GM18508 (cell line): ENCODE measurements at regions not wholly inside any gene's neighbourhood (a gene's known extent, or its start where the extent isn't known, plus 50 kb on each side); places are given as distances from the start of the nearest gene placed in this dataset.
"Not testable (repeated sequence)": the region's sequence is repeated elsewhere in the genome, so short reads cannot be mapped to it uniquely, and the experiment has no call there.

Experiments used
- ATAC-seq: cut with Tn5 transposase; IDR thresholded peaks from one replicate; pipeline ENCODE4 v1.9.1; 2021; ENCODE audit warnings: moderate number of reproducible peaks; ENCODE audit not compliant: insufficient read depth, unreplicated experiment

- no peak for ATAC-seq
Observed at GRCh38 chr14:21840765-21841164, 167.1 kb upstream of the OR4E1 start.

DNA sequence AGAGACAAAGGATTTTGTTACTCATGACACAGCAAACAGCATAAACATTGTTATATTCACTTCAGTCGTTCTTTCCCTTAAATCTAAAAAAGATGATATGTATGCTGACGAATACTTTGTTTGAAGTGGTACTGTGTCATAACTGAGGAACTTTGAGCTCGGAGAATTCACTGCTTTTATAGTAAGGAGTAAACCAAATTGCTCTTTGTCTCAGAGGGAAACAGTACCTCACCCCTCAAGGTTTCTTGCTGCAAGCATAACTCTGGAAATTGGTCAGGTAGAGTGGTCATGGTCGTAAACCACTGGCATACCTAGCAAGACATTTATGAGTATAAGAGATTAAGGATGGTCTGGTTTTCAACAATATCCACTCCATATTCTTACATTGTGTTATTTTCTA is 160.2 kb upstream of the OR4E1 start:
- no peak for ATAC-seq

GRCh38 chr14:21825845-21826244 is 152.2 kb upstream of the OR4E1 start:
- ATAC-seq, result no peak

DNA sequence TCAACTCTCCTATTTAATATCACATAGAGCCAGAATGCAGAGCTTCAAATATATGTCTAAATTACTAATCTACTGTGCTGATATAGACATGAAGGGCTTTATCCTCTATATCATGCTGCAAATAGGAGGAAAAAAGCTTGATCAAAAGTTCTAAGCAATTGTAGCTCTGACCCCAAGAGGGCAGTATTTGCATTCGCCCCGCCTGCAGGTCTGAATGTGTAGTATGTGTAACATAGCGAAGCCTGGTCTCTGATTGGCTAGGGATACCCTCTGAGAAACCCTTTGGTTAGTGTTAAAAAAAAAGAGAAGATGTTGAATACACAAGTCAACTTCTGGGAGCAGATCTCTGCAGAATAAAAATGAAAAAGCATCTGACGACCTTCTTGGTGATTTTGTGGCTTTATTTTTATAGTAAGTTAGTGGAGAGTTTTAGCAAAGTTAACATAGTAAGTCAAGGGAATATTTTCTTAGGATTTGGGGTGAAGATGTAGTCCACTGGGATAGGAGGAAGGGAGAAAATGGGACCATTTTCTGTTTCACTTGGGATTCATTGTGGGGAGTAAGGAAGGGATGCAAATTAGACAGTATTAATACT is 151.6 kb upstream of the OR4E1 start:
- ATAC-seq, result no peak

- no peak for ATAC-seq
Observed at GRCh38 chr14:21822109-21822508, 148.5 kb upstream of the OR4E1 start.

DNA sequence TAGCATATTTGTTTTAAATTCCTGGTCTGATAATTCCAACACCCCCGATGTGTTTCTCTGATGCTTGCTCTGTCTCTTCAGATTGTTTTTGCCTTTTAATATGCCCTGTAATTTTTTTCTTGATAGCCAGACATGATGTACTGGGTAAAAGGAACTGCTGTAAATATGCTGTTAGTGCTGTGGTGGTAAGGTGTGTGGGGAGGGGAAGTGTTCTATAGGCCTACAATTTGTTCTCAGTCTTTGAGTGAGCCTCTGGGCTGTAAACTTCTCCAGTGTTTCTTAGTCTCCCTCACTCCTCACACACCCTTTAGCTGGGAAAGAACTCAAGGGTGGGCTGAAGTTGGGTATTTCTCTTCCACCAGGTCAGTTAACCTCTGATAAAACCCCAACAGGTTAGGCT is 147.0 kb upstream of the OR4E1 start:
- no peak for ATAC-seq

- not testable (repeated sequence) for ATAC-seq
Observed at GRCh38 chr14:21819891-21820290, 146.3 kb upstream of the OR4E1 start.

DNA sequence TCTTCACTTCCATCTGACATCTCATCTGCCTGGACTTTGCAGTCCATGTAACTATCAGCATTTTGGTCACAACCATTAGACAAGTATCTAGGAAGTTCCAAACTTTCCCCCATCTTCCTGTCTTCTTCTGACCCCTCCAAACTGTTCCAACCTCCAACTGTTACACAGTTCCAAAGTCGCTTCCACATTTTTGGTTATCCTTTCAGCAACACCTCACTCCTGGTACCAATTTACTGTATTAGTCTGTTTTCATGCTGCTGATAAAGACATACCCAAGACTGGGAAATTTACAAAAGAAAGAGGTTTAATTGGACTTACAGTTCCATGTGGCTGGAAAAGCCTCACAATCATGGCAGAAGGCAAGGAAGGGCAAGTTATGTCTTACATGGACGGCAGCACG is 143.4 kb upstream of the OR4E1 start:
- ATAC-seq, result not testable (repeated sequence)

- ATAC-seq, result no peak
Observed at GRCh38 chr14:21807975-21808374, 134.4 kb upstream of the OR4E1 start.

GRCh38 chr14:21804981-21805380 is 131.4 kb upstream of the OR4E1 start:
- ATAC-seq, result no peak

DNA sequence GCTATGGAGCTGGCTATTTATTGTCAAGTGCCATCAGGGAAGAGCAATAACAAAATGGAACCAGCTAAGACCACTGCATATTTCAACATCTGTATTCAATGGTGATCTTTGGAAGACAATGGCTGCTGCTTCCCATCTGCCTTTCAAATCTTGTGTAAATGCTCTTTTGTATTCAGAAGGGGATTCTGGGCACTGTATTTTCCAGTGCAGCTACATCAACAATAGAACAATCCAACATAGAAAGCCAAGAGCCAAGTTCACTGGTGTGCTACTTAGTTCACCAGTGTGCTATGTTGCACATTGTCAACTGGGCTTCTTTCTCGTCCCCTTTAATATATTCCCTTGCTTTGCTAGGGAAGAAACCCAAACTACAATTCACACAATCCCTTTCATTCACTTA is 128.8 kb upstream of the OR4E1 start:
- ATAC-seq, result no peak

GRCh38 chr14:21796916-21797315 is 123.3 kb upstream of the OR4E1 start:
- no peak for ATAC-seq

- no peak for ATAC-seq
Observed at GRCh38 chr14:21795456-21795855, 121.8 kb upstream of the OR4E1 start.

GRCh38 chr14:21791749-21792148 is 118.1 kb upstream of the OR4E1 start:
- ATAC-seq, result no peak

GRCh38 chr14:21788687-21789086 is 115.1 kb upstream of the OR4E1 start:
- not testable (repeated sequence) for ATAC-seq

DNA sequence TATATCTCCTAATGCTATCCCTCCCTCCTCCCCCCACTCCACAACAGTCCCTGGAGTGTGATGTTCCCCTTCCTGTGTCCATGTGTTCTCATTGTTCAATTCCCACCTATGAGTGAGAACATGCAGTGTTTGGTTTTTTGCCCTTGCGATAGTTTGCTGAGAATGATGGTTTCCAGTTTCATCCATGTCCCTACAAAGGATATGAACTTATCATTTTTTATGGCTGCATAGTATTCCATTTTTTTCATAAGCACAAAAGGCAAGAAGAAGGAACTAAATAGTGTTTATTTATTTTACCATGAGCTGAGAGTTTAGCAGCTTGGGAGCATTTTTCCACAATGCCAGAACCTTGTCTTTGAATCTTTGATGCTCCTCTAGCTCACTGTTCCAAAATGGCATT is 113.6 kb upstream of the OR4E1 start:
- not testable (repeated sequence) for ATAC-seq

- ATAC-seq, result no peak
Observed at GRCh38 chr14:21781543-21781942, 107.9 kb upstream of the OR4E1 start.

DNA sequence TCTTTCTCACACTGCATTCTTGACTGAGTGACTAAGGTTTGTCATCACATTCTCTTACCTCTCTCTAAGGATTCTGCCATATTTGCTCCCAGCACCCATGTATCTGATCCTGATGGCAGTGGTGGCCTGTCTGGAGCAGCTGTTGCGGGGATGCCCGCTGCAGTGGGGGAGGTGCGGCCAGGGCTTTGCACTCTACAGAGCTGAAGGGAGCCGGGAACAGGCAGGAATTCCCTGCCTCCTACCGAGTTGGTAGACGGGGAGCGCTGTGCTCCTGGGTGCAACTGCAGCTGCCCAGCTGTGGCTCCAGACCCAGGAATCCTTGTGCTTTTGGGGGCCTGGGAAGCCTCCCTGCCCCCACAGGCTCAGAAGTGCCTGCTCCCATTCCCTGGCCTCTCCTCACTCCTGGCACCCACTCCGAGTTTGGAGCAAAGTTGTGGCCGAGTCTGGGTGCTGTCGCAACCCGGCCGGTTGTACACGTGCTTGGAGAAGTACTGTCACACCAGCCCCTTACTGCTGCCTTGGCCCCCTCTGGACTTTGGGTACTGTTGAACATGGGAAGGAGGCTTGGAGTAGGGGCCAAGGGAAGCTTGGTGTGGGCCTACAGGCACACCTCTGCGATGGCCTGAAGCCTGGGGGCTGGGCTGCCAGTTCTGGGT is 106.9 kb upstream of the OR4E1 start:
- no peak for ATAC-seq

DNA sequence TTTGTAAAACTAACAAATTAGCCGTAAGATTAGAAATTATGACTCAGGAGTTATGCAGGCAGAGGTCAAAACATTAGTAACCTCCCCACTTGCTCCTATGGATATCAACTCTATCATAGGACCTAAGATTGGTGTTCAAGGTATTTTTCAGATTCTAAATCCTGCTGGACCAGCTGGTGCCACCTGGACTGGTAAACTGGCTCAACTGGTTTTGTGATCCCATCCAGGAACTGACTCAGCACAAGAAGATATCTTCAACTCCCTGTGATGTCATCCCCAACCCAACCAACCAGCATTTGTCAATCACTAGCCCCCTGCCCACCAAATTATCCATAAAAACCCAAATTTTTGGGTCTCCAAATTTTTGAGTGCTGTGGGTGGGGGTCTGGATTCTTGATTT is 98.1 kb upstream of the OR4E1 start:
- ATAC-seq, result no peak

GRCh38 chr14:21768875-21769257 is 95.2 kb upstream of the OR4E1 start:
- ATAC-seq, result no peak

DNA sequence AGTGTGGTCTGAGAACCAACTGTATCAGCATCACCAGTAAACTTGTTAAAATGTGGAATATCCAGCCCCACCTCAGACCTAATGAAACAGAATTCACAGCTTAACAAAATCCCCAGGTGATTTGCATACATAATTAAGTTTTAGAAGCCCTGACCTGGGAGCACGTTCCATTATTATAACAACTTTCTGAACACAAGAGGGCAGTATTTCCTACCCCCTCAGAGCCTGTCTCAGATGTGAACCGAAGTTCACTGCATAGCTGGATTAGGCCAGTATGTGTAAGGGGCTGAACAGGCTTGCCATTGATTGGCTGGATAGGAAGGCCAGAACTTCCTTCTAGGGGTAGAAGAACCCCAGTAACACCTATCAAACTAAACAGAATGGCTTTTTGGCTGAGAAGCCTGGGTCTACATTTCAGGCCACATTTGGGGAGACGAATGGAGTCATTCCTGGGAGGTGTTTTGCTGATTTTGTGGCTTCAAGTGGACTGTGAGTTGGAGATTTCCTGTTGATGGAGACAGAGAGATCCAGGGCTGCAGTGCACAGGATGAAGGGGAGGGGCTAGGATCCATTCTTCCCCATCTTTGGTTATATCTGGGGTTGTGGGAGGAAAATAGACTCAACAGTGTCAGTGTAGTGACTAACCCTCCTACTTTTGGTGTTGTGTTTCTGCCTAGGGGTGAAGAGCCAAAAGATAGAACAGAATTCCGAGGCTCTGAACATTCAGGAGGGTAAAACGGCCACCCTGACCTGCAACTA is 94.7 kb upstream of the OR4E1 start:
- ATAC-seq, result no peak

GRCh38 chr14:21760360-21760759 is 86.7 kb upstream of the OR4E1 start:
- ATAC-seq, result not testable (repeated sequence)
